ENCODE measurements at regions not wholly inside any gene's neighbourhood (a gene's known extent, or its start where the extent isn't known, plus 50 kb on each side); places are given as distances from the start of the nearest gene placed in this dataset.

GRCh38 chr12:114789821-114790220 lies 105.8 kb upstream of the TBX3 start:
- TF ChIP-seq MAX (IDR thresholded peaks at IDR 0.05) (no peak), FOXM1 (IDR thresholded peaks at IDR 0.05; ENCODE audit: borderline replicate concordance, low read depth) (no peak), EP300 (IDR thresholded peaks at IDR 0.05; ENCODE audit: borderline replicate concordance) (no peak), ZBTB7A (IDR thresholded peaks at IDR 0.05; ENCODE audit: low read depth) (no peak), CREB1 (IDR thresholded peaks at IDR 0.05; ENCODE audit: low read depth) (no peak), TEAD4 (IDR thresholded peaks at IDR 0.05) (no peak), USF1 (IDR thresholded peaks at IDR 0.05) (no peak), REST (IDR thresholded peaks at IDR 0.05; ENCODE audit: low read depth) (no peak), YY1 (IDR thresholded peaks at IDR 0.05; ENCODE audit: low read depth) (no peak), CEBPB (IDR thresholded peaks at IDR 0.05) (no peak), EGR1 (IDR thresholded peaks at IDR 0.05) (no peak)
